GM18499 (cell line): ENCODE measurements at regions not wholly inside any gene's neighbourhood (a gene's known extent, or its start where the extent isn't known, plus 50 kb on each side); places are given as distances from the start of the nearest gene placed in this dataset.
A peak's percentile ranks its signal among the peaks of the same experiment; 100 is the strongest.
"Not testable (repeated sequence)": the region's sequence is repeated elsewhere in the genome, so short reads cannot be mapped to it uniquely, and the experiment has no call there.

Experiments used
- ATAC-seq: cut with Tn5 transposase; IDR thresholded peaks from one replicate; pipeline ENCODE4 v1.9.1; 2021; ENCODE audit warnings: moderate number of reproducible peaks; ENCODE audit not compliant: insufficient read depth, unreplicated experiment

GRCh38 chr12:32010631-32011336 lies 51.6 kb downstream of the RESF1 start:
- ATAC-seq = no peak

- no peak for ATAC-seq
Measured at GRCh38 chr12:32012249-32012785, 53.1 kb downstream of the RESF1 start.

- no peak for ATAC-seq
Measured at GRCh38 chr12:32015036-32015435, 55.8 kb downstream of the RESF1 start.

- ATAC-seq = no peak
Measured at GRCh38 chr12:32016680-32017482, 57.7 kb downstream of the RESF1 start.

GRCh38 chr12:32021346-32021773 lies 62.1 kb downstream of the RESF1 start:
- no peak for ATAC-seq

GRCh38 chr12:32022387-32022786 lies 63.2 kb downstream of the RESF1 start:
- ATAC-seq = not testable (repeated sequence)

- not testable (repeated sequence) for ATAC-seq
Measured at GRCh38 chr12:32023861-32024260, 64.6 kb downstream of the RESF1 start.

- no peak for ATAC-seq
Measured at GRCh38 chr12:32024884-32025592, 65.8 kb downstream of the RESF1 start.

GRCh38 chr12:32025906-32026305 lies 66.7 kb downstream of the RESF1 start:
- peak; percentile 74 for ATAC-seq

- no peak for ATAC-seq
Measured at GRCh38 chr12:32027684-32028365, 68.6 kb downstream of the RESF1 start.

- no peak for ATAC-seq
Measured at GRCh38 chr12:32030151-32030550, 70.9 kb downstream of the RESF1 start.

- ATAC-seq = no peak
Measured at GRCh38 chr12:32030676-32031075, 71.5 kb downstream of the RESF1 start.

GRCh38 chr12:32031109-32031508 lies 71.9 kb downstream of the RESF1 start:
- ATAC-seq = no peak

- no peak for ATAC-seq
Measured at GRCh38 chr12:32032205-32032810, 73.1 kb downstream of the RESF1 start.

- no peak for ATAC-seq
Measured at GRCh38 chr12:32033406-32033805, 73.2 kb upstream of the BICD1 start.

GRCh38 chr12:32034045-32034444 lies 72.6 kb upstream of the BICD1 start:
- ATAC-seq = no peak

GRCh38 chr12:32036477-32037263 lies 70.0 kb upstream of the BICD1 start:
- no peak for ATAC-seq

- ATAC-seq = no peak
Measured at GRCh38 chr12:32039347-32039746, 67.3 kb upstream of the BICD1 start.
